Liver (tissue), 8 donors: ENCODE measurements at regions not wholly inside any gene's neighbourhood (a gene's known extent, or its start where the extent isn't known, plus 50 kb on each side); places are given as distances from the start of the nearest gene placed in this dataset.

Source experiments
- DNase-seq: peaks from one replicate; pipeline ENCODE4 v3.0.0-alpha.2; 2017; ENCODE audit warnings: low spot score
- H3K27ac ChIP-seq, 2 donors: one replicate each; pipeline ENCODE4 v1.7.0; 2013; ENCODE audit warnings: inconsistent platforms in 2 of 2, low read length in 2 of 2, control low read depth in 1 of 2, low read depth in 1 of 2, mild to moderate bottlenecking in 1 of 2
- H3K27me3 ChIP-seq, 4 donors: one replicate each; pipeline versions ENCODE4 v1.6.1 to v1.7.0; 2013; ENCODE audit warnings: low read length in 3 of 4, inconsistent platforms in 1 of 4, mild to moderate bottlenecking in 1 of 4, moderate library complexity in 1 of 4; ENCODE audit not compliant: control insufficient read depth in 4 of 4, insufficient read depth in 4 of 4
- H3K36me3 ChIP-seq, 4 donors: one replicate each; pipeline versions ENCODE4 v1.6.1 to v1.7.0; 2013; ENCODE audit warnings: low read length in 3 of 4, mild to moderate bottlenecking in 3 of 4, low read depth in 1 of 4, moderate library complexity in 1 of 4; ENCODE audit not compliant: control insufficient read depth in 4 of 4, insufficient read depth in 3 of 4
- H3K4me1 ChIP-seq, 4 donors: one replicate each; pipeline versions ENCODE4 v1.6.1 to v1.7.0; 2013; ENCODE audit warnings: low read length in 3 of 4, mild to moderate bottlenecking in 3 of 4, moderate library complexity in 1 of 4; ENCODE audit not compliant: control insufficient read depth in 4 of 4, insufficient read depth in 4 of 4
- H3K4me3 ChIP-seq, 3 donors: one replicate each; pipeline versions ENCODE4 v1.6.1 to v1.7.0; 2013; ENCODE audit warnings: low read length in 3 of 3, control low read depth in 1 of 3, low read depth in 1 of 3, mild to moderate bottlenecking in 1 of 3
- H3K9ac ChIP-seq, 2 donors: one replicate each; pipeline ENCODE4 v1.7.0; 2013; ENCODE audit warnings: low read length in 2 of 2, mild to moderate bottlenecking in 2 of 2, moderate library complexity in 2 of 2, control low read depth in 1 of 2, low read depth in 1 of 2
- H3K9me3 ChIP-seq, 4 donors: one replicate each; pipeline versions ENCODE4 v1.6.1 to v1.7.0; 2013; ENCODE audit warnings: low read length in 3 of 4; ENCODE audit not compliant: control insufficient read depth in 4 of 4
- CTCF ChIP-seq: fragments of 150-350 bp; IDR thresholded peaks from 2 replicates; pipeline ENCODE4 v1.5.1; 2017; ENCODE audit warnings: improper control_type of control experiment, low read depth, low read length; ENCODE audit not compliant: missing input control
- EGR1 ChIP-seq, 2 donors: IDR thresholded peaks; 2 replicates each; pipeline ENCODE4 v1.6.1; 2016 to 2018; ENCODE audit warnings: antibody characterized with exemption in 2 of 2, low read depth in 2 of 2
- FOXA1 ChIP-seq: IDR thresholded peaks from 2 replicates; pipeline ENCODE4 v1.6.1; 2016; ENCODE audit warnings: antibody characterized with exemption
- HNF4A ChIP-seq, 2 donors: conservative IDR thresholded peaks; 2 replicates each; pipeline ENCODE4 v1.6.1; 2016; ENCODE audit warnings: antibody characterized with exemption in 2 of 2, mild to moderate bottlenecking in 2 of 2
- HNF4G ChIP-seq: IDR thresholded peaks from 2 replicates; pipeline ENCODE4 v1.6.1; 2016; ENCODE audit warnings: antibody characterized with exemption
- MAX ChIP-seq: IDR thresholded peaks from 2 replicates; pipeline ENCODE4 v1.6.1; 2016; ENCODE audit warnings: antibody characterized with exemption
- RAD21 ChIP-seq, 2 donors: IDR thresholded peaks; 2 replicates each; pipeline ENCODE4 v1.6.1; 2016; ENCODE audit warnings: antibody characterized with exemption in 2 of 2, mild to moderate bottlenecking in 2 of 2
- RXRA ChIP-seq, 2 donors: IDR thresholded peaks; 2 replicates each; pipeline ENCODE4 v1.6.1; 2017 to 2018; ENCODE audit warnings: antibody characterized with exemption in 2 of 2, mild to moderate bottlenecking in 1 of 2
- SP1 ChIP-seq: IDR thresholded peaks from 2 replicates; pipeline ENCODE4 v1.6.1; 2018; ENCODE audit warnings: antibody characterized with exemption, mild to moderate bottlenecking
- YY1 ChIP-seq: IDR thresholded peaks from 2 replicates; pipeline ENCODE4 v1.6.1; 2016; ENCODE audit warnings: antibody characterized with exemption, mild to moderate bottlenecking
- ZBTB33 ChIP-seq: IDR thresholded peaks from 2 replicates; pipeline ENCODE4 v1.6.1; 2016; ENCODE audit warnings: antibody characterized with exemption
- WGBS: extraction: QIAGEN DNeasy Blood & Tissue Kit; methylation state at CpG from one replicate; pipeline ENCODE4 v1.1.7; 2013; 5-methylcytosine and 5-hydroxymethylcytosine counted together
- TF ChIP-seq, protein P1 (sequence below): IDR thresholded peaks from 2 replicates; pipeline ENCODE4 v1.6.1; 2016; ENCODE audit warnings: antibody characterized with exemption, mild to moderate bottlenecking
- donor health status: healthy.
- donor health status: healthy.
- donor health status: healthy.
- donor health status: healthy.
- donor health status: healthy.

GRCh38 chr15:31858026-31858425, 172.3 kb upstream of the CHRNA7 start:
- no peak for DNase-seq
- Histone ChIP-seq H3K27me3 (no peaks in the 10 kb centered on the region), H3K27ac (no peak overlapping the region), H3K9ac (no peak overlapping the region), H3K9me3 (no peaks in the 10 kb centered on the region), H3K4me3 (no peak overlapping the region), H3K4me1 (no peaks in the 10 kb centered on the region), H3K36me3 (no peaks in the 10 kb centered on the region)
- TF ChIP-seq, protein P1, sequence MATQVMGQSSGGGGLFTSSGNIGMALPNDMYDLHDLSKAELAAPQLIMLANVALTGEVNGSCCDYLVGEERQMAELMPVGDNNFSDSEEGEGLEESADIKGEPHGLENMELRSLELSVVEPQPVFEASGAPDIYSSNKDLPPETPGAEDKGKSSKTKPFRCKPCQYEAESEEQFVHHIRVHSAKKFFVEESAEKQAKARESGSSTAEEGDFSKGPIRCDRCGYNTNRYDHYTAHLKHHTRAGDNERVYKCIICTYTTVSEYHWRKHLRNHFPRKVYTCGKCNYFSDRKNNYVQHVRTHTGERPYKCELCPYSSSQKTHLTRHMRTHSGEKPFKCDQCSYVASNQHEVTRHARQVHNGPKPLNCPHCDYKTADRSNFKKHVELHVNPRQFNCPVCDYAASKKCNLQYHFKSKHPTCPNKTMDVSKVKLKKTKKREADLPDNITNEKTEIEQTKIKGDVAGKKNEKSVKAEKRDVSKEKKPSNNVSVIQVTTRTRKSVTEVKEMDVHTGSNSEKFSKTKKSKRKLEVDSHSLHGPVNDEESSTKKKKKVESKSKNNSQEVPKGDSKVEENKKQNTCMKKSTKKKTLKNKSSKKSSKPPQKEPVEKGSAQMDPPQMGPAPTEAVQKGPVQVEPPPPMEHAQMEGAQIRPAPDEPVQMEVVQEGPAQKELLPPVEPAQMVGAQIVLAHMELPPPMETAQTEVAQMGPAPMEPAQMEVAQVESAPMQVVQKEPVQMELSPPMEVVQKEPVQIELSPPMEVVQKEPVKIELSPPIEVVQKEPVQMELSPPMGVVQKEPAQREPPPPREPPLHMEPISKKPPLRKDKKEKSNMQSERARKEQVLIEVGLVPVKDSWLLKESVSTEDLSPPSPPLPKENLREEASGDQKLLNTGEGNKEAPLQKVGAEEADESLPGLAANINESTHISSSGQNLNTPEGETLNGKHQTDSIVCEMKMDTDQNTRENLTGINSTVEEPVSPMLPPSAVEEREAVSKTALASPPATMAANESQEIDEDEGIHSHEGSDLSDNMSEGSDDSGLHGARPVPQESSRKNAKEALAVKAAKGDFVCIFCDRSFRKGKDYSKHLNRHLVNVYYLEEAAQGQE: no peak
- 87% methylated on average over 6 of the region's 6 CpGs for WGBS

DNA sequence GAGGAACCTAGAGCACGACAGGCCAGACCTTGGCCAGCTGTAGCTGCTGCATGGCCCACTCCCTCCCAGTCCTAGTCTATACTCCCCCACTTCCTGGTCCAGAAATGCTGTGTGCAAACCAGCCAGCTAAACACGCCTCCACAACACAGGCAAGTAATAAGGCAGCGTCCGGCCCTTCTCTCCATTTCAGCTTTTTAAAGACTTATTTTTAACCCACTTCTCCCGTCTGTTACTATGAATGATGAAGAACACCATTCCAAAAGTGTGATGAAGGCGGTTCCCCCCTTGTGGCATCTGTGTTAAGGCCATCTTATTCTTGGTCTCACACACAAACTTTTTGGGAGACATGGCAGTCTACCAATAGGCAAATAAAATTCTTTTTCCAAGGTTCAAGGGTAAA, 164.1 kb upstream of the CHRNA7 start:
- DNase-seq: no peak
- WGBS: 91% methylated on average over 6 of the region's 6 CpGs

DNA sequence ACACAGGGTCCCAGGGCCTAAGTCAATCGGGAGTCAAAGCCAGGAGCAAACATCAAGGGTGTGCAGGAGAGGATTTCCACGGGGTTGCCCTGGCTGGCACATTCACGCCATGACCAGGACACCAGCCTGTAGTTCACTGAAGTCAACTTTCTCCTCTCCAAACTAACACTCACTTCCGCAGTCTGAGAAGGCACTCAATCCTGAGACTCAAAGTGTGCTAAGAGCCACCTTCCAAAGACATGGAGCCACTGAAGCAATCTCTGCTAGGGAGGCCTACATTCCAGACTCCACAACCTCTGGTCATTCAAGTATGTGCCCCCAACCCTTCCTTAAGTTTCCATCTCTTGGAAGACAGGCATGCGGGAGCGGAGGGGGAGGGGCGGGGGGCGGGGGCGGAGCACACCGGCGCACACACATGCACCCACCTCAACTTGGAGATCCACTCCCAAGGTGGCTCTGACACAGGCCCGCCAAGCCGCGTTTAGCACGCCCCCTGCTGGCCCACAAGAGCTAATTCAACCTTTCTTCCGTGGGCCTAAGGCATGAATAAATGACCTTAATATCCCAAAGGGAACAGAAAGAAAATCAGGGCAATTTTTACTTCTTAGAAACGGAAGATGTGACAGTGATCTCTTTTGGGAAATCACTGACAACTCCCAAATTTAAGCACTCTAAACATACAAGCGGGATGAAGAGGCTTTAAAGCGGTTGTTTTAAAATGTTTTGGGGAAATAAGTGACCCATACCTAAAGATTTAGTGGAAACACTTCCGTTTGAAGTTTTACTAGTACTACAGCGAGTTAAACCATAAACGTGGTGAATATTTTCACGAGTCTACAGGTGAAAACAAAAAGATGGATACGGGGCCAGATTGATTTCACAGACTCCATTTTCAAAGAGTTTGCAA, 162.5 kb upstream of the CHRNA7 start:
- Histone ChIP-seq H3K4me3 (no peak overlapping the region), H3K27ac (no peak overlapping the region), H3K4me1 (peaks cover 4 to 14% (median 9%) of the 10 kb centered on the region in 4 donors), H3K9ac (no peak overlapping the region), H3K36me3 (no peaks in the 10 kb centered on the region), H3K27me3 (no peaks in the 10 kb centered on the region), H3K9me3 (no peaks in the 10 kb centered on the region)
- WGBS: 32% methylated on average over 24 of the region's 24 CpGs
- TF ChIP-seq RAD21 (IDR thresholded peaks at IDR 0.05) (peak; percentile 64 to 74), CTCF (peak; percentile 76), RXRA (IDR thresholded peaks at IDR 0.05) (no peak), HNF4A (conservative IDR thresholded peaks at IDR 0.05) (no peak)
- peak; percentile 72 for DNase-seq

More for the DNA sequence above, 164.1 kb upstream of the CHRNA7 start:
- TF ChIP-seq SP1 (no peak), FOXA1 (no peak), MAX (no peak), RAD21 (IDR thresholded peaks at IDR 0.05) (no peak), RXRA (IDR thresholded peaks at IDR 0.05) (no peak), ZBTB33 (no peak), EGR1 (IDR thresholded peaks at IDR 0.05; ENCODE audit: low read depth in 2 of 2) (no peak), YY1 (no peak), HNF4G (no peak)
- Histone ChIP-seq H3K9ac (no peak overlapping the region), H3K27ac (no peak overlapping the region), H3K4me3 (no peak overlapping the region), H3K4me1 (peaks cover 4 to 14% (median 9%) of the 10 kb centered on the region in 4 donors), H3K9me3 (no peaks in the 10 kb centered on the region), H3K36me3 (no peaks in the 10 kb centered on the region), H3K27me3 (no peaks in the 10 kb centered on the region)
